Hindlimb muscle (tissue), 1 donor: ENCODE measurements at regions not wholly inside any gene's neighbourhood (a gene's known extent, or its start where the extent isn't known, plus 50 kb on each side); places are given as distances from the start of the nearest gene placed in this dataset.

Experiments used
- DNase-seq: peaks from one replicate; pipeline ENCODE4 v3.0.0-alpha.2; 2013

- DNase-seq: no peak
Measured at GRCh38 chr2:78498125-78498524, 527.4 kb upstream of the REG3G start.

- DNase-seq: no peak
Measured at GRCh38 chr2:78506301-78506700, 519.2 kb upstream of the REG3G start.

- no peak for DNase-seq
Measured at GRCh38 chr2:78521938-78522337, 503.6 kb upstream of the REG3G start.

- no peak for DNase-seq
Measured at GRCh38 chr2:78532762-78533379, 492.6 kb upstream of the REG3G start.

GRCh38 chr2:78535395-78535794 is 490.1 kb upstream of the REG3G start:
- no peak for DNase-seq

- no peak for DNase-seq
Measured at GRCh38 chr2:78538322-78538721, 487.2 kb upstream of the REG3G start.

GRCh38 chr2:78540255-78540654 is 485.2 kb upstream of the REG3G start:
- DNase-seq: no peak

- no peak for DNase-seq
Measured at GRCh38 chr2:78541088-78541450, 484.4 kb upstream of the REG3G start.

- no peak for DNase-seq
Measured at GRCh38 chr2:78541451-78542267, 483.8 kb upstream of the REG3G start.

GRCh38 chr2:78546843-78547242 is 478.7 kb upstream of the REG3G start:
- no peak for DNase-seq

- DNase-seq: no peak
Measured at GRCh38 chr2:78549766-78550165, 475.7 kb upstream of the REG3G start.

- no peak for DNase-seq
Measured at GRCh38 chr2:78553866-78554647, 471.4 kb upstream of the REG3G start.

- DNase-seq: peak; percentile 77
Measured at GRCh38 chr2:78561876-78562275, 463.6 kb upstream of the REG3G start.

- DNase-seq: no peak
Measured at GRCh38 chr2:78564666-78565065, 460.8 kb upstream of the REG3G start.

- DNase-seq: no peak
Measured at GRCh38 chr2:78568782-78569373, 456.6 kb upstream of the REG3G start.

- DNase-seq: no peak
Measured at GRCh38 chr2:78576409-78576808, 449.1 kb upstream of the REG3G start.

GRCh38 chr2:78585871-78586270 is 439.6 kb upstream of the REG3G start:
- DNase-seq: no peak

GRCh38 chr2:78586316-78586715 is 439.2 kb upstream of the REG3G start:
- DNase-seq: no peak

GRCh38 chr2:78589871-78590270 is 435.6 kb upstream of the REG3G start:
- DNase-seq: no peak

- DNase-seq: no peak
Measured at GRCh38 chr2:78592491-78592890, 433.0 kb upstream of the REG3G start.

- DNase-seq: no peak
Measured at GRCh38 chr2:78601113-78601512, 424.4 kb upstream of the REG3G start.

GRCh38 chr2:78602862-78603261 is 422.6 kb upstream of the REG3G start:
- no peak for DNase-seq

GRCh38 chr2:78606895-78607294 is 418.6 kb upstream of the REG3G start:
- DNase-seq: no peak
